ENCODE measurements at regions not wholly inside any gene's neighbourhood (a gene's known extent, or its start where the extent isn't known, plus 50 kb on each side); places are given as distances from the start of the nearest gene placed in this dataset.

DNA sequence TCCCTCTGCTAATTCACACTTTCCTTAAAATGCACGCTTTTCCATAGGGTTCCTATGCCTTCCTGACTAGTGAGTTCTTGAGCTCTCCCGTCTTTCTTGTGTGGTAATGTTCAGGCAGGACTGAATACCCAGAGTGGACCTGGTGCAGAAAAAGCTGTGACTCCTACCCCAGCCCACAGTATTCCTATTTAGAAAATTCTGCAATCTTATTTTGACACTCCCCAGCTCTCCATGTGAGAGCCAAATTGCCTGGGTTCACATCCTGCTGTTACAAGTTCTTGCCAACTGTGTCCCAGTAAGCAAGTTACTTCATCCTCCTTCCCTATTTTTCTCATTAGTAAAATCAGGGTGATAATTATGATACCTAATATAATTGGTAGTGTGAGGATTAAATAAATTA lies 290.8 kb upstream of the SLCO3A1 start:
- no peak for DNase-seq

DNA sequence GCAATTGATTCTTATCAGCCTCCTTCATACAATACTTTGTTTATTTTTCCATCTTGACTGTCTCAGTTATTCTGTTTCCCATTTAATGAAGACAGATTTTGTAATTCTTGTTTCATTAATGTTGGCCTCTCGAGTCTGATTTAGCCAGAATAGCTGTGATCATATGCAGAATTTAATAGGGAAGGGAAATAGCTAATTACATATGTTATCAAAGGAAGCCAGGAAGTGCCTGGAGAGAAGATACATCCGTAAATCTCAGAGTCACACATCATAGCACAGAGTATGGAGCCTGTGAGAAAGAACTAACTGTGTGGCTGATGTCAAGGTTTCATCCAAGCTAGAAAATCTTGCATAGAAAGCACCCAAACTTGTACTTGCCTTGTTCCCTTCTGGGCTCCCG lies 288.9 kb upstream of the SLCO3A1 start:
- DNase-seq: no peak

DNA sequence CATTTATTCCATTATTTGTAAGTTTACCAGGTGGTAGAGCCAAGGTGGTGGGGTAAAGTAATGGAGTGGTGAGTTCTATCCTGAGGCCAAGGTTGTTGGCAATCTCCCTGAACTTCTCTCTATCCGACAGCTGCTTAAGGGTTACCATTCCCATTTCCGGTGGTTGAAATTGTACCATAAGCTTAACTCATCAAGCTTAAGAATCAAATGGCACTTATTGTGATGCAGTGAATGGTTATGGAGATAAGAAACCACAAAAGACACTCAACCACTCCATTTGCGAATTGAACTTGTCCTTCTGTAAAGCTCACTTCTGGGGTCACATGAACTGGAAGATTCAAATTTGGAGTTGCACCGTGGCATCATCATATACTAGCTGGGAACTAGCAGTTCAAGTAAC lies 287.4 kb upstream of the SLCO3A1 start:
- DNase-seq: no peak

DNA sequence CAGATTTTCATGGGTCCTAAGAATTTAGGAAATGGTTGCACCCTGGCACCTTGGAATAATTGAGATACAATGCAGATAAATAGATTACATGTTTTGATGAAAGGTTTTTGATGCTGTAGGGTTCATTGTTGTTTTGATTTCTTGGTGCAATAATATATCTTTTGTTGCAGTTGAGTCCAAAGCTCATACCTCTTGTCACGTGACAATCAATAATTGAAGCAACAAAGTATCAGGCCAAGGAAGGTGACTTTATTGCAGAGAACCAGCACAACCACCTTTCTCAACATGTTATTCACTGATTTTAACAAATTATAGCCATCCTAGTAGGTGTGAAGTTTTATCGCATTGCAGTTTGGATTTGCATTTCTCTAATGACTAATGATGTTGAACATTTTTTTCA lies 285.5 kb upstream of the SLCO3A1 start:
- no peak for DNase-seq

DNA sequence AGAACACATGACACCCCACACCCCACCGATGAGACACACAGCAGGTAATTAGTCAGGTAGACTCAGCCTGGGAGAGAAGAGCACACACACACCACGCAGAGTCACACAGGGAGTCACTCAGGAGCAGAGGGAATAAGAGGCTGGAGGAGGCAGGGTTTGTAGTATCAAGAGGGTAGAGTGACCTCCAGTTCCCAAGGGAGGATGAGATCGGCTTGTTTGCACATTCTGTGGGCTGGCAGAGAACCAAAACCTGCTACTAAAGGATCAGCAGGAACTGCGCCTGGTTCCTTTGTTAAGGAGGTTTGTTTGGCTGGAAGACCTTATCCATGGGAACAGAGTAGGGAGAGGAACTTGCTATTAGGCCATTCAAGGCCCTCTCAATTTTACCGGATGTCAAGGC lies 281.4 kb upstream of the SLCO3A1 start:
- DNase-seq: no peak

DNA sequence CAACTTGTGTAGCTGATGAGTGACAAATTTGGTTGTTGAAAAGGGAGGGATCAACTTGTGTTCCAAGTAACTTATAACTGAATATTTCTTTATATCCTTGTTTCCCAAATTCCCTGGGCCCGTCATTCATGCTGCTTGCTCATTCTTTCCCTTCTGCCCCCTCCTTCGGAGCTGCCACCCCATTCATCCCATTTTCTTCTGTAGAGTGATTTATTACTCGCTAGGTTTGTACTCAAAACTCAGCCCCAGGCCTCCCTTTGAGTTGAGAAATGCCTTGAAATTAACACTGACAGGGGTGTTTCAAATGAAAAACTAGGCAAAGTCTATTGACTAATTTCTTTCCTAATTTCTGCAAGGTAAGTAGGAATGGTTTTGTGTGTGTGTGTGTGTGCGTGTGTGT lies 277.4 kb upstream of the SLCO3A1 start:
- no peak for DNase-seq

DNA sequence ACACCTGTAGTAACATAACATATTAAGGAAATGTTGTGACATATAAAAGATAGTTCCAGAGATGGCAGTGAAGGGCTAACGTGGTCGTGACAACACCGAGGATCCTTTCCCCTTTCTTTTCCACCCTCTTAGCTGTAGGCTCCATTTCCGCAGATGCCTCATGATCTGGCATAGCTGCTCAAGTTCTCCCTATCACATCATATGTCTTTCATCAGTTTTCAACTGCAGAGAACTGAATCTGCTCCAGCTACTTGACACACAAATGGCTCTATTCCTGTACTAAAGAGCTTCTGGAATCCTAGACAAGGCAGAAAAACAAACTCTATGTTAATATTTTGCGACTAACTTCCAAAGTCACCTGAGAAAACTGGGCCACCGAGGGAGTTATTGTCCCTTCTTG lies 275.0 kb upstream of the SLCO3A1 start:
- DNase-seq: no peak

DNA sequence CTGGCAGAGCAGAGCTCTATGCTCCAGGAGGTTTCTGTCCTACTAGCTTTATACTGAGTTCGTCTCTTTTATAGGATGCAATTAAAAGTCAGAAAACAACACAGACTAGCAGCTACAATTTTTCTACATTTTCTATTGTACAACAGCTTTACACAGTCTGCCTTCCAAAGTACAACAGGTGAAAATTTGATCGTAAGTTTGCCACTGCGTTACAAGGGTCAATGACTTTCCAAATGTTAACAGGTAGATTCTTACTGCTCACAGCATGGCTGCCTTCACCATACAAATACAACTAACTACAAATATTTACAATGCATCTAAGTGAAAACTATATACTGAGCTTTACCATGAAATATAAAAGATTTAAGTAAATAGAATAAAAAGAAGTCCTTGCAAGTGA lies 268.6 kb upstream of the SLCO3A1 start:
- DNase-seq: no peak

DNA sequence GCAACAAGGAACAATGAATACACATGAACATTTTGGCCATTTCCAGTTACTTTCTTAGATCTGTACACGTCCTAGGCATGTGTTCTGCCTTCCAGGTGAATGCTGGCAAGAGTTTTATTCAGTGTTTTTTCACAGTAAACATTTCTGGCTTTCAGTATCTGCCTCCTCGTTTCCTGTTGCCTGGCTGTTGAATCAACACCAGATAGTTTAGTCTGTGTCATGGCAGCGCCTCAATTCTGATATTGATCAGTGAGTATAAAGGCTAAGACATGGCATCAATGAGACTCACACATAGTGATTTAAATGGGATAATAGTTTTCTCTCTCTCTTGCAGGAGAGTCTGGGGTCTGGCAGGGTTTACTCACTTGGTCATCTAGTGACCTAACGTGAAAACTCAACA lies 266.9 kb upstream of the SLCO3A1 start:
- DNase-seq: no peak

DNA sequence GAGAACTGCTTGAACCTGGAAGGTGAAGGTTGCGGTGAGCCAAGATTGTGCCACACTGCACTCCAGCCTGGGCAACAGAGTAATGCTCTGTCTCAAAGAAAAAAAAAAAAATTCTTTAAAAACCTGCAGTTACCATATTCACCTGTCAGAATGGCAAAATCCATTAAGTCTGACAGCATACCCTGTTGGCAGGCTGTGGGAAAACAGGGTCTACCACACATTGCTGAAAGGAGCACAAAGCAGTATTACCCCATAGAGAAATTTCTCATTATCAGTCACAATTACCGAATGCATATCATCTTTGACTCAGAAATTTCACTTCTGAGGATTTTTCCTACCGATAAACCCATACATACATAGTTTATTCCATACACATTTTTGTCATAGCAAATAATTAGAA lies 264.1 kb upstream of the SLCO3A1 start:
- no peak for DNase-seq

DNA sequence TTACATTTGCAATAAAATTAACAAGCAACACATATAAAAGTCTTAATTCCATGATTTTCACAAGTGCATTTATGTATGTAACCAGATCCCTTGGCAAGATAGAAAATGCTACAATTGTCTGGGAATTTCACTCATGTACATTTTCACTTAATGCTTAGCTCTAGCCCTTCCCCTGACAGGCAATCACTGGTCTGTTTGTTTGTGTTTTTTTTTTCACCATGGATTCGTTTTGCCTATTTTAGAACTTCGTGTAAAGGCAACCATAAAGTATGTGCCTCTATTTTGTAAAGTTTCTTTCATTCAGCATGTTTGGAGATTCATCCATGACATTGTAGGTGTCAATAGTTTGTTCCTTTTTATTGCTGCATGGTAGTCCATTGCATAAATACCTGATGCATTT lies 260.9 kb upstream of the SLCO3A1 start:
- DNase-seq: no peak

DNA sequence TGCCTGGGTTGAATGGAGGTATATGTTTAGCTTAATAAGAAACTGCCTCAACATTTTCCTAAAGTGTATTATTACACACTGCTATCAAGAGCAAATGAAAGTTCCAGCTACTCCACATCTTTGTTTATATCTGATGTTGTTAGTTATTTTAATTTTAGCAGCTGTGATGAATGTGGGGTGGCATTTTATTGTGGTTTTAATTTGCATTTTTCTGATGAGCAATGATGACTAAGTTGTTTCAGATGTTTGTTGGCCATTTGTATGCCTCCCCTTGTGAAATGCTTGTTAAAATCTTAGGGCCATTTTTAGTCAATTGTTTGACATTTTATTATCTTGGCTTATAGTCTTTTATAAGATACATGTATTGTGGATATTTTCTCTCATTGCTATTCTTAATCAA lies 260.4 kb upstream of the SLCO3A1 start:
- no peak for DNase-seq

DNA sequence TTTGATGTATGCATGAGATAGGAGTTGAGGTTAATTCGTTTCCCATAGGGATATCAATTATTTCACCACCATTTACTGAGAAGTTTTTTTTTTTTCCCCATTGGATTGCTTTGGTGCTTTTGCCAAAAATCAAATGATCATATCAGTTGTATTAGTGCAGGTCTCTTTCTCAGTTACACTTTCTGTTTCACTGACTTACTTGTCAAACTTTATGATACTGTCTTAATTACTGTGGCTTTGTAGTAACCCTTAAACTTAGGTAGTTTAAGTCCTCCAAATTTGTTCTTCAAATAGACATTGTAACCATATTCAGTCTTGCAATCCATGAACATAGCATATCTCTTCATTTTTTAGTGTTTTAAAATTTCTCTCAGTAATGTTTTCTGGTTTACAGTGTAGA lies 259.9 kb upstream of the SLCO3A1 start:
- DNase-seq: no peak

DNA sequence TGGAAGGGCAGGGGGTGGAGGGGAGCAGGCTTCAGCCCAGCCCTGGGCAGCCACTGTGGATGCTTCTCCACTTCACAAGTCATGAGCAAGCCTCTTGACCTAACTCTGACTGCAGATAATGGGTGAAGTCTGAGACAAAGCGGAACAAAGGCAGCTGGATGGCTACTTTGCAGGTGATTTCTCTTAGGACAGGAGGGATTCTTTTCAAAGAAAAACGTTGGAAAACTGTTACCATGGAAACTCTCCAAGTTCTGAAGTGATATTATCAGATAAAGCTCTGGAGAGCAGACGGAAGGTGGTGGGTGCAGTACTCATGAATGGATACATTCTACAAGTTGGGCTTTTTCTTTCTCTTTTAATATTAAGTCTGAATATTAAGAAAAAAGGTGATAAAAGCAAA lies 254.2 kb upstream of the SLCO3A1 start:
- DNase-seq: no peak

DNA sequence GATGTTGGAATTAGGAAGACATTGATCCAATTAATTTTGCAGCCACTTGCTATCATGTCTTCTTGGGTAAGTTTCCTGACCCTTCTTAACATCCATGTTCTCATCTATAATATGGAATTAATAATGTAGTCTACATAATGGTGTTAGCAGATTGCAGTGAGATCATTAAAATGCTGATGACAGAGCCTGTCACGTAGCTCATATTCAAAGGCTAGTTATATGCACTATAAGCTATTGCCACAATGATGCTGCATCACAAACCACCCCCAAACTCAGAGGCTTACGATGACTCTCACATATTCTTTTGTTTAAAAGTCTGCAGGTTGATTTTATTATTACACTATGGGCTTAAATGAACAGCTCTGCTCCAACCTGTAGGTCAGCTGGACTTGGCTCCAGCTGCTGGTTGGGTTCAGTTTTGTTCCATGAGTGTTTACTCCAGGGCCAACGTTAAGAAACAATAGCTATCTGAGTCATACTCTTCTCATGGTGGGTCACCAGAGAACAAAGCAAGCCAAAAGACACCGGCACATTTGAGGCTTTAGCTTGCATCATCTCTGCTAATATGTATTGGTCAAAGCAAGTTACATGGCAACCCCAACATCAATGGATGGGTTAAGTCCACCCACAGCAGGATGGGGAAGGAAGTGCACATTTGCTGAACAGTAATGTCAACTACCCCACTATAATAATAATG lies 250.0 kb upstream of the SLCO3A1 start:
- no peak for DNase-seq

DNA sequence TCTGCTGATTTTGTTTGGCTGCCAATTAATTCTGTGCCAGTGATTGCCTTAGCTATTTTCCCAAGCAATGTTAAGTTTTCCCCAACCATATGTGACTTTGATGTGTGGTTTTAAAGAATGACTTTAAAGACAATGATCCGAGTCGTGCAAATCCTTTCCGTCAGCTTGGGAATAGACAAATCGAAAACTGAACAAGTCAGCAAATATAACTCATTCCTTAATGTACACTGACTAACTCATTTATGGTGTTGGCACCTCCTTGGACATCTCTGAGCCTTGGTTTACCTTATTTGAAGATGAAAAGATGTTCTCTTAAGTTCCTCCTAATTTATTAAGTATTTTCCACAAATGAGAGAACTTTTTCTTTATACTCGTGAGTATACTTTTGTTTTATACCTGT lies 249.4 kb upstream of the SLCO3A1 start:
- DNase-seq: no peak

DNA sequence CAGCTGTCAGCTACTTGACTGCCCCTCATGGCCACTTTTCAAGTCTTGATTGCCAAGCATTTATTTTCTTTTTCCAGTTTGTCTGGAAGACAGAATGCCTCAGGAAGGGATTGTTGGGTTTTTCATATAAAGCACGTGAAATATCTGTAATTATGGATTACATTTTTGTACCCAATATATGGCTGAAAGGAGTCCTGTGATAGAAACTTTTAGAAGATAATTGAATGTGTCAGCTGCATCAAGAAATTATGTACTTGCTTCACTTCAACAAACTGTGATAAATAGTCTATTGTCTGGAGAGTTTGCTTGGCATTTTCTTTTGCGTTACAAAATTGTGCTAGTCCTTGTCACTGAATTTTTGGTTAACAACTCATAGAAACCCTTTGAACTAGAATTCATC lies 247.9 kb upstream of the SLCO3A1 start:
- no peak for DNase-seq

DNA sequence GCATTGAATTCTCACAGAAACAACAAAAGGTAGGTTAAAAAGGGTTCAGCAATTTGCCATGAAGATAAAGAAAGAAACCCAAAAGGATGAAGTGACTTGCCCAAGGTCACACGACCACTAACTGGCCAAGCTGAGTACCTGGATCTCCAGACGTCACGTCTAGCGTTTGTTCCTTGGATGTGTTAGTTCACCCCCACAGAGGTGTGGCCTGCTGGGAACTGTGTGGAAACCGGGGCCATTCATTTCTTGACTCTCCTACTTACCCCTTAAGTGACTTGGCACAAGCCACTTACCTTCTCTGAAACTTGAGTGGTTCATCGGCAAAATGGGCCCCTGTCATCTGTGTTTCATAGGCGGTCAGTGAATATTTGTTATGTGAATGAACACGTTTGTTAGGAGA lies 244.3 kb upstream of the SLCO3A1 start:
- DNase-seq: no peak

DNA sequence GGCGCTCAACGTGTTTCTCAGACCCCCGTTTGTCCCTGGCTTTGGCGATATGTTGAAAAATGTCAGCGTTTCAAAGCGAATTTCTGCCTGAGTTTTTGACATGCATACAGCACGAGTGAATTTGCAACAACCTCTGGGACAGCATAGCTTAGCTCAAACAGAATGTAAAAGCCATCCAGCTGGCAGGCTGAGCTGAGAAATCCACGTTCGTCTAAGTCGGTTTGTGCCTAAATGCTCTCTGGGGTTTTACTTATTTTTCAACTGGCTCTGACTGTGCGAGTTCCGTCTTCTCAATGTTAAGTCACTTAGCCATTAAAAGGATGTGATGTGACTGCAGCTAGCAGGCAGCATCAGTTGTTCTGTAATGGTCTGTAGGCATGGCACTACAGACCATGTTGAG lies 243.5 kb upstream of the SLCO3A1 start:
- no peak for DNase-seq

DNA sequence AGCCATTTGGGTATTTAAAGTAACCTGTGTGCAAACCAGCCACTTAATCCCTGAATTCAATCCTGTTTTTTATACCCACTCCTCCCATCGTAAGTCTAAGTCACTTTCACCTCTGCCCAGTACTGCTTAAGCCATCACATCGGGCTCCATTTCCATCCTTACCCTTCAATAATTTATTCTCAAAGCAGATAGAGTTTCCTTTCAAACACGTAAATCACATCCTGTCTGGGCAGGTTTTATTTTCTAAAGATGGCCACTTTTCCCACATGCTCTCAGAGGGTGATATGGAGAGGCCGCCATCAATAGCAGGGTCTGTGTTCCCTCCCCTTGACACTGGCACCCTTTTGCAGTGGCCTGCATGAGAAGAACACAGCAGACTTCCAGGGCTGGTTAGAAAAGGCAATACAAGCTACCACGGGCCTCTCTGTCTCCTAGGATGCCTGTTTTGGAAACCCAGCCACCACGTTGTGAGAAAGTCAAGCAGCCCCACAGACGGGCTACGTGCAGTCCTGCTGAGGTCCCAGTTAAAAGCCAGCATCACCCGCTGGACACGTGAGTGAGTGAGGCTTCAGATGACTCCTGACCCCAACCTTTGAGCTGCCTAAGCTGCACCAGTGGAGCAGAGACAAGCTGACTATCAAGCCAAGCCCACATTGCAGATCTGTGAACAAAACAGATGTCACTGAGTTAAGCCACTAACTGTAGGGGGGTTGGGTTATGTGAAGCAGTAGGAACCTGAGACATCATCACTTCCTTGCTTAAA lies 241.8 kb upstream of the SLCO3A1 start:
- DNase-seq: no peak

DNA sequence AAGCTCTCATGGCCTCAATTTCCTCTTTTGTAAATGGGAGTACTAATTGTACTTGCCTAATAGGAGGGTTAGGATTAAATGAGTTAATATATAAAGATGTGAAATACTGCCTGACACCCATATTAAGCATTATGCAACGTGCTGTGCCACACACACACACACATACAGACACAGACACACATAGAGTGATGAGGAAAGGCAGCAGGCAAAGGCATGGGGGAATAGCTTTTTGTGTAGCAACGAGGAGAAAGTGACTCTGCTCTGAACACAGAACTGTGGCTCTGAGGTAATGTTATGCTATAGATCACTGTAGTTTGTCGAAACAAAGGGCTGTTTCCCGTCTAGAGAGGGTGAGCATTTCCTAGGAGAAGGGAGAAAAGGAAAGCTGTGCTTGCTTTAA lies 233.3 kb upstream of the SLCO3A1 start:
- DNase-seq: no peak

DNA sequence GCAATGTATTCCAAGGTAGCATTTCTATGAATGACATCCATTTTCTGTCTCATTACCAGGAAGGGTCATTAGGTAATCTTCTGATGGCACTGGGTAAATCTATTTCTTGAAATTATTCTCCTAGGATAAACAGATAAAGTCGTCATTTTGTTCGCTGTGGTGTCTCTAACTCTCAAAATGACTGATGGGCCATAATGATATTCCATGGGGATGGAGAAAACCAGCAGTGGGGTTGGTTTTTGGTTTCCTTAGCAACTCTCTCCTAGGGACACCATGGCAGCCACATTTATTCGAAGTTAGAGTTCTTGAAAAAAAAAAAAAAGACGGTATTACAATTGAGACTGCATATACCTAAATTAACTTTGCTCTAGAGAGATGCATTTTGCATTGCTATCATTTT lies 231.3 kb upstream of the SLCO3A1 start:
- no peak for DNase-seq

DNA sequence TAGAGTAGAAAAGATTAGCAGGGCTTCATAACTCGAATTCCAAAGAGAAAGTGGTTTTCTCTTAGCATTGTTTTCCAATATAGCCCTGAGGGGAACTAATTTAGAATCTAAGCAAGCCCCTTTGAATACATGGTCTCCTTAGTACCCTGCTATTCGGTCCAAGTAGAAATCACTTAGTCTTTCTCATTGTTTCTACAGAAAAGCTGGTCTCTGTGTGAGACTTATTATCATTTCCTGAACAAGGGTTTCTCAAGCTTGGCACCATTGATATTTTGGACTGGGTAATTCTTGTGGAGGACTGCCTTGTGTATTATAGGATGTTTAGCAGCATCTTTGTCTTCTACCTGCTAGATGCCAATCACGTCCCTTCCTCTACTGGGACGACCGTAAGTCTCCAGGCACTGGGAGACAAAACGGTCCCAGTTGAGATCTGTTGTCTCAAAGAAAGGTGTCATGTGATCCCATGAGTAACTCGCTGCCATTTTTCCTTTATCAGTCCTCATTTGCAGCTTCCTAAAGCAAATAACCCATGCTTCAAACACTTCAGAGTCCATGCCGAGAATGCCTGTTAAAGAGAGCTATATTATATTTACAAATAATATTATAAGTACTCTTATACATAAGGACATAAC lies 230.7 kb upstream of the SLCO3A1 start:
- no peak for DNase-seq

DNA sequence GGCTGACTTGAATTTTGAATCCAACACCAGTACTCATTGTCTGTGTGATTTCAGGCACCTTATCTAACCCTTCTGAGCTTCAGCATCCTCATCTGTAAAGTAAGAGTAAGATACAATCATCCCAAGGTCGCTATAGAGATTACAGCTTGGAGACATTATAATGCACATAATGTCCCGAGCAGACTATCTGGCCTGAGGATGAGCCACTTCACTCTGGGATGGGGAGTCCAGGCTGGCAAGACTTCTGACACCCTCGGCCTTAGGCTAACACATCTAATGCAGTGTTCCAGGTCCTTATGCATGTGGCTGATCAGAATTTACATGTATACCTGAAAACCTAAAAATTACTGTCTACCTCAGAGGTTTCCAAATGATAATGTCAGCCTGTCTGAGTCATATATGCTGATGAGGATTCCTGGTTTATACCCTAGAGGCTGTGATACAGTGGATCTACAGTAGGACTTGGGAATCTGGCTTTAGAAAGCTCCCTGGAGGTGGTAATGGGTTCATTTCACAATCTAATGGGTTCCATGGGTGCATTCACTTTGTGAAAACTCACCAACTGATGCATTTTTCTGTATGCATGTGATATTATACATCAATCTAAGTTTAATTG lies 229.0 kb upstream of the SLCO3A1 start:
- DNase-seq: no peak
